Osteocyte (in vitro differentiated cells): ENCODE measurements at regions not wholly inside any gene's neighbourhood (a gene's known extent, or its start where the extent isn't known, plus 50 kb on each side); places are given as distances from the start of the nearest gene placed in this dataset.

Experiments
- DNase-seq: peaks from one replicate; pipeline ENCODE4 v3.0.0; 2021; ENCODE audit warnings: mixed read lengths; ENCODE audit not compliant: unreplicated experiment; ENCODE audit errors: extremely low spot score
- H3K27ac Mint-ChIP-seq: one replicate; pipeline ENCODE4 v1.8.0; 2021; ENCODE audit warnings: mild to moderate bottlenecking, mixed read lengths; ENCODE audit not compliant: unreplicated experiment
- H3K27me3 Mint-ChIP-seq: one replicate; pipeline ENCODE4 v1.8.0; 2021; ENCODE audit warnings: mixed read lengths; ENCODE audit not compliant: unreplicated experiment
- H3K36me3 Mint-ChIP-seq: one replicate; pipeline ENCODE4 v1.8.0; 2021; ENCODE audit warnings: mixed read lengths; ENCODE audit not compliant: unreplicated experiment
- H3K4me1 Mint-ChIP-seq: one replicate; pipeline ENCODE4 v1.8.0; 2021; ENCODE audit warnings: mixed read lengths; ENCODE audit not compliant: unreplicated experiment
- H3K4me3 Mint-ChIP-seq: one replicate; pipeline ENCODE4 v1.8.0; 2021; ENCODE audit warnings: mild to moderate bottlenecking, moderate library complexity, mixed read lengths; ENCODE audit not compliant: unreplicated experiment
- H3K9me3 Mint-ChIP-seq: one replicate; pipeline ENCODE4 v1.8.0; 2021; ENCODE audit warnings: mixed read lengths; ENCODE audit not compliant: unreplicated experiment
- CTCF ChIP-seq: fragments of 200-600 bp; sonication (generic); IDR thresholded peaks from 2 replicates; pipeline ENCODE4 v1.5.0; 2021; ENCODE audit warnings: antibody characterized with exemption, mild to moderate bottlenecking, moderate library complexity

GRCh38 chr6:26296857-26297648 is 67.9 kb upstream of the BTN3A2 start:
- Mint-ChIP-seq H3K27me3 (peaks cover 3% of the 10 kb centered on the region), H3K4me1 (peaks cover 12% of the 10 kb centered on the region), H3K9me3 (peaks cover 3% of the 10 kb centered on the region), H3K4me3 (no peak overlapping the region), H3K36me3 (no peaks in the 10 kb centered on the region), H3K27ac (no peak overlapping the region)
- TF ChIP-seq CTCF, result no peak
- DNase-seq, result no peak

GRCh38 chr6:26299286-26300042 is 65.5 kb upstream of the BTN3A2 start:
- no peak for DNase-seq
- no peak for TF ChIP-seq CTCF
- H3K36me3 Mint-ChIP-seq, result no peaks in the 10 kb centered on the region
- peaks cover 3% of the 10 kb centered on the region for H3K27me3 Mint-ChIP-seq
- no peak overlapping the region for H3K4me3 Mint-ChIP-seq
- H3K27ac Mint-ChIP-seq, result no peak overlapping the region
- peaks cover 12% of the 10 kb centered on the region for H3K4me1 Mint-ChIP-seq
- H3K9me3 Mint-ChIP-seq, result peaks cover 3% of the 10 kb centered on the region

- no peak for TF ChIP-seq CTCF
- no peak overlapping the region for H3K27ac Mint-ChIP-seq
- DNase-seq, result no peak
- peaks cover 3% of the 10 kb centered on the region for H3K27me3 Mint-ChIP-seq
- peaks cover 3% of the 10 kb centered on the region for H3K9me3 Mint-ChIP-seq
- peaks cover 17% of the 10 kb centered on the region for H3K4me1 Mint-ChIP-seq
- H3K36me3 Mint-ChIP-seq, result no peaks in the 10 kb centered on the region
- no peak overlapping the region for H3K4me3 Mint-ChIP-seq
Measured at GRCh38 chr6:26300043-26300331, 65.0 kb upstream of the BTN3A2 start.

GRCh38 chr6:26300359-26300758 is 64.6 kb upstream of the BTN3A2 start:
- H3K27ac Mint-ChIP-seq, result no peak overlapping the region
- H3K36me3 Mint-ChIP-seq, result no peaks in the 10 kb centered on the region
- H3K4me3 Mint-ChIP-seq, result no peak overlapping the region
- peaks cover 3% of the 10 kb centered on the region for H3K27me3 Mint-ChIP-seq
- peaks cover 18% of the 10 kb centered on the region for H3K4me1 Mint-ChIP-seq
- no peak for TF ChIP-seq CTCF
- DNase-seq, result no peak
- peaks cover 3% of the 10 kb centered on the region for H3K9me3 Mint-ChIP-seq

- no peak overlapping the region for H3K27ac Mint-ChIP-seq
- H3K27me3 Mint-ChIP-seq, result peaks cover 3% of the 10 kb centered on the region
- DNase-seq, result no peak
- no peaks in the 10 kb centered on the region for H3K9me3 Mint-ChIP-seq
- H3K4me3 Mint-ChIP-seq, result no peak overlapping the region
- H3K36me3 Mint-ChIP-seq, result no peaks in the 10 kb centered on the region
- peaks cover 20% of the 10 kb centered on the region for H3K4me1 Mint-ChIP-seq
- no peak for TF ChIP-seq CTCF
Measured at GRCh38 chr6:26300828-26301227, 64.2 kb upstream of the BTN3A2 start.
